ENCODE measurements at regions not wholly inside any gene's neighbourhood (a gene's known extent, or its start where the extent isn't known, plus 50 kb on each side); places are given as distances from the start of the nearest gene placed in this dataset.

DNA sequence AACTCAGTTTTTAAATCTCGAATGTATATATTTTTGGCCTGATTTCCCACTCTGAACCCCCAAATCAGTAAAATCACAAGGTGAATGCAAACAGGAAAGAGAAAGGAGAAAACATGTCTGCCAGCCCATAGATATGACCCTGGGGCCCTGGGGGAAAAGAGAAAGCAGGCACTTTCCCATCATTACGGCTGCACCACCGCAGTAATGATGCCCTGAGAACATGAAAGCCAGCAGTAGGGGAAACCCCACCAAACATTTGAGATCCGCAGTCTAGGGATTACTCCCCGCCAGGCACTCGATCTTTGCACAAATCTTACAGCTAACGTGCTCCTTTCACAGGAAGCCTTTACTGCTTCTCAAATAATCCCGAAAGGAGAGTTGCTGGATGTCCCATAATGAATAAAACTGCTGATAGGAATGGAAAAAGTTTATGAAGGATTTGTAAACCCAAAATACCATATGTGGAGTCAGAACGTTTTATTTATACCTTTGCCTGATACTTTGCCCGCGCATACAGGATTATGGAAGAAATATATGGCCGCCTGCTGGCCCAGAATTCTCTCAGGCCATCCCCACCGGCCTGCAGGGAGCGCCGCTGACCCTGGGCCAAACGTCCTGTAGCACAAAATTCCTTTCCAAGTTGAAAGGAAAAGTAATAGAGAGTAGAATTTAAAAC is 180.0 kb upstream of the INHBA start (continued):
- TF ChIP-seq, protein P1, sequence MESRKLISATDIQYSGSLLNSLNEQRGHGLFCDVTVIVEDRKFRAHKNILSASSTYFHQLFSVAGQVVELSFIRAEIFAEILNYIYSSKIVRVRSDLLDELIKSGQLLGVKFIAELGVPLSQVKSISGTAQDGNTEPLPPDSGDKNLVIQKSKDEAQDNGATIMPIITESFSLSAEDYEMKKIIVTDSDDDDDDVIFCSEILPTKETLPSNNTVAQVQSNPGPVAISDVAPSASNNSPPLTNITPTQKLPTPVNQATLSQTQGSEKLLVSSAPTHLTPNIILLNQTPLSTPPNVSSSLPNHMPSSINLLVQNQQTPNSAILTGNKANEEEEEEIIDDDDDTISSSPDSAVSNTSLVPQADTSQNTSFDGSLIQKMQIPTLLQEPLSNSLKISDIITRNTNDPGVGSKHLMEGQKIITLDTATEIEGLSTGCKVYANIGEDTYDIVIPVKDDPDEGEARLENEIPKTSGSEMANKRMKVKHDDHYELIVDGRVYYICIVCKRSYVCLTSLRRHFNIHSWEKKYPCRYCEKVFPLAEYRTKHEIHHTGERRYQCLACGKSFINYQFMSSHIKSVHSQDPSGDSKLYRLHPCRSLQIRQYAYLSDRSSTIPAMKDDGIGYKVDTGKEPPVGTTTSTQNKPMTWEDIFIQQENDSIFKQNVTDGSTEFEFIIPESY (IDR thresholded peaks at IDR 0.05): no peak
- TF ChIP-seq ATF7 (IDR thresholded peaks at IDR 0.05; ENCODE audit: low read depth) (peak; percentile 33; the same call in 1 of the 2 replicates), CHD2 (IDR thresholded peaks at IDR 0.05; ENCODE audit: borderline replicate concordance, low read depth, low read length) (0 out of 2 replicates have a peak, but pooled peaks have one; percentile 38), WRNIP1 (IDR thresholded peaks at IDR 0.05; ENCODE audit: borderline replicate concordance, low read depth, low read length) (no peak), ZNF384 (IDR thresholded peaks at IDR 0.05; ENCODE audit: borderline replicate concordance, low read depth, low read length) (no peak), PKNOX1 (IDR thresholded peaks at IDR 0.05) (no peak), ATF3 (IDR thresholded peaks at IDR 0.05; ENCODE audit: borderline replicate concordance, extremely low read depth, low read depth, low read length) (no peak), HDAC6 (IDR thresholded peaks at IDR 0.05; ENCODE audit: unreplicated experiment) (no peak), SREBF1 (IDR thresholded peaks at IDR 0.05; ENCODE audit: low read length) (no peak), RELB (IDR thresholded peaks at IDR 0.05; ENCODE audit: low read depth) (no peak; the same call in 1 of the 2 replicates)
- TF ChIP-seq, protein P2, sequence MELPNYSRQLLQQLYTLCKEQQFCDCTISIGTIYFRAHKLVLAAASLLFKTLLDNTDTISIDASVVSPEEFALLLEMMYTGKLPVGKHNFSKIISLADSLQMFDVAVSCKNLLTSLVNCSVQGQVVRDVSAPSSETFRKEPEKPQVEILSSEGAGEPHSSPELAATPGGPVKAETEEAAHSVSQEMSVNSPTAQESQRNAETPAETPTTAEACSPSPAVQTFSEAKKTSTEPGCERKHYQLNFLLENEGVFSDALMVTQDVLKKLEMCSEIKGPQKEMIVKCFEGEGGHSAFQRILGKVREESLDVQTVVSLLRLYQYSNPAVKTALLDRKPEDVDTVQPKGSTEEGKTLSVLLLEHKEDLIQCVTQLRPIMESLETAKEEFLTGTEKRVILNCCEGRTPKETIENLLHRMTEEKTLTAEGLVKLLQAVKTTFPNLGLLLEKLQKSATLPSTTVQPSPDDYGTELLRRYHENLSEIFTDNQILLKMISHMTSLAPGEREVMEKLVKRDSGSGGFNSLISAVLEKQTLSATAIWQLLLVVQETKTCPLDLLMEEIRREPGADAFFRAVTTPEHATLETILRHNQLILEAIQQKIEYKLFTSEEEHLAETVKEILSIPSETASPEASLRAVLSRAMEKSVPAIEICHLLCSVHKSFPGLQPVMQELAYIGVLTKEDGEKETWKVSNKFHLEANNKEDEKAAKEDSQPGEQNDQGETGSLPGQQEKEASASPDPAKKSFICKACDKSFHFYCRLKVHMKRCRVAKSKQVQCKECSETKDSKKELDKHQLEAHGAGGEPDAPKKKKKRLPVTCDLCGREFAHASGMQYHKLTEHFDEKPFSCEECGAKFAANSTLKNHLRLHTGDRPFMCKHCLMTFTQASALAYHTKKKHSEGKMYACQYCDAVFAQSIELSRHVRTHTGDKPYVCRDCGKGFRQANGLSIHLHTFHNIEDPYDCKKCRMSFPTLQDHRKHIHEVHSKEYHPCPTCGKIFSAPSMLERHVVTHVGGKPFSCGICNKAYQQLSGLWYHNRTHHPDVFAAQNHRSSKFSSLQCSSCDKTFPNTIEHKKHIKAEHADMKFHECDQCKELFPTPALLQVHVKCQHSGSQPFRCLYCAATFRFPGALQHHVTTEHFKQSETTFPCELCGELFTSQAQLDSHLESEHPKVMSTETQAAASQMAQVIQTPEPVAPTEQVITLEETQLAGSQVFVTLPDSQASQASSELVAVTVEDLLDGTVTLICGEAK (IDR thresholded peaks at IDR 0.05; ENCODE audit: borderline replicate concordance): 0 out of 2 replicates have a peak, but pooled peaks have one; percentile 15
- TF ChIP-seq, protein P3, sequence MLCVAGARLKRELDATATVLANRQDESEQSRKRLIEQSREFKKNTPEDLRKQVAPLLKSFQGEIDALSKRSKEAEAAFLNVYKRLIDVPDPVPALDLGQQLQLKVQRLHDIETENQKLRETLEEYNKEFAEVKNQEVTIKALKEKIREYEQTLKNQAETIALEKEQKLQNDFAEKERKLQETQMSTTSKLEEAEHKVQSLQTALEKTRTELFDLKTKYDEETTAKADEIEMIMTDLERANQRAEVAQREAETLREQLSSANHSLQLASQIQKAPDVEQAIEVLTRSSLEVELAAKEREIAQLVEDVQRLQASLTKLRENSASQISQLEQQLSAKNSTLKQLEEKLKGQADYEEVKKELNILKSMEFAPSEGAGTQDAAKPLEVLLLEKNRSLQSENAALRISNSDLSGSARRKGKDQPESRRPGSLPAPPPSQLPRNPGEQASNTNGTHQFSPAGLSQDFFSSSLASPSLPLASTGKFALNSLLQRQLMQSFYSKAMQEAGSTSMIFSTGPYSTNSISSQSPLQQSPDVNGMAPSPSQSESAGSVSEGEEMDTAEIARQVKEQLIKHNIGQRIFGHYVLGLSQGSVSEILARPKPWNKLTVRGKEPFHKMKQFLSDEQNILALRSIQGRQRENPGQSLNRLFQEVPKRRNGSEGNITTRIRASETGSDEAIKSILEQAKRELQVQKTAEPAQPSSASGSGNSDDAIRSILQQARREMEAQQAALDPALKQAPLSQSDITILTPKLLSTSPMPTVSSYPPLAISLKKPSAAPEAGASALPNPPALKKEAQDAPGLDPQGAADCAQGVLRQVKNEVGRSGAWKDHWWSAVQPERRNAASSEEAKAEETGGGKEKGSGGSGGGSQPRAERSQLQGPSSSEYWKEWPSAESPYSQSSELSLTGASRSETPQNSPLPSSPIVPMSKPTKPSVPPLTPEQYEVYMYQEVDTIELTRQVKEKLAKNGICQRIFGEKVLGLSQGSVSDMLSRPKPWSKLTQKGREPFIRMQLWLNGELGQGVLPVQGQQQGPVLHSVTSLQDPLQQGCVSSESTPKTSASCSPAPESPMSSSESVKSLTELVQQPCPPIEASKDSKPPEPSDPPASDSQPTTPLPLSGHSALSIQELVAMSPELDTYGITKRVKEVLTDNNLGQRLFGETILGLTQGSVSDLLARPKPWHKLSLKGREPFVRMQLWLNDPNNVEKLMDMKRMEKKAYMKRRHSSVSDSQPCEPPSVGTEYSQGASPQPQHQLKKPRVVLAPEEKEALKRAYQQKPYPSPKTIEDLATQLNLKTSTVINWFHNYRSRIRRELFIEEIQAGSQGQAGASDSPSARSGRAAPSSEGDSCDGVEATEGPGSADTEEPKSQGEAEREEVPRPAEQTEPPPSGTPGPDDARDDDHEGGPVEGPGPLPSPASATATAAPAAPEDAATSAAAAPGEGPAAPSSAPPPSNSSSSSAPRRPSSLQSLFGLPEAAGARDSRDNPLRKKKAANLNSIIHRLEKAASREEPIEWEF (IDR thresholded peaks at IDR 0.05; ENCODE audit: insufficient replicate concordance, low read depth, low read length): peak; percentile 86
